ENCODE measurements at regions not wholly inside any gene's neighbourhood (a gene's known extent, or its start where the extent isn't known, plus 50 kb on each side); places are given as distances from the start of the nearest gene placed in this dataset.

DNA sequence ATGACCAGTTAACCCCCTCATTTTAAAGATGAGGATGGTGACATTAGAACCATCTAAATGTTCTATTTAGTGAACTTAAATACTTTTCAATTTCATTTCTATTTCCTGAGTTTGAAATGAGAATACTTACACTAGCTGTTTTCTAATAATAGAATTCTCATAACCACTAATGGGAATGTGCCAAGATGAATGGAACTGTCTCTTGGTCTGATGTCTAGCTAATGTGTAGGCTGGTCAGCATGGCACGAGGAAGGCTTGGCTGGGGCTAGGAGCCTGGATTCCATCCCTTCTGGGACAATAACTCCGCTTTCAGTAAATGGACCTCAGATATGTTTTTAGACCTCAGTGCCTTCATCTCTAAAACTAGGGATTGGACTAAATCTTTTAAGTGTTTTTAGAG lies 185.8 kb upstream of the NRP1 start:
- H3K4me3 ChIP-seq (ENCODE audit: severe bottlenecking): no peak overlapping the region
- H3K9me3 ChIP-seq (ENCODE audit: severe bottlenecking): no peaks in the 10 kb centered on the region
- ATAC-seq (ENCODE audit: low read depth) (no peak), DNase-seq (ENCODE audit: low spot score) (no peak)
- no peak overlapping the region for H3K27ac ChIP-seq (ENCODE audit: poor library complexity, severe bottlenecking)
- no peaks in the 10 kb centered on the region for H3K27me3 ChIP-seq (ENCODE audit: insufficient read depth, poor library complexity, severe bottlenecking)
- H3K36me3 ChIP-seq (ENCODE audit: low read depth): no peaks in the 10 kb centered on the region
- TF ChIP-seq, protein P1, sequence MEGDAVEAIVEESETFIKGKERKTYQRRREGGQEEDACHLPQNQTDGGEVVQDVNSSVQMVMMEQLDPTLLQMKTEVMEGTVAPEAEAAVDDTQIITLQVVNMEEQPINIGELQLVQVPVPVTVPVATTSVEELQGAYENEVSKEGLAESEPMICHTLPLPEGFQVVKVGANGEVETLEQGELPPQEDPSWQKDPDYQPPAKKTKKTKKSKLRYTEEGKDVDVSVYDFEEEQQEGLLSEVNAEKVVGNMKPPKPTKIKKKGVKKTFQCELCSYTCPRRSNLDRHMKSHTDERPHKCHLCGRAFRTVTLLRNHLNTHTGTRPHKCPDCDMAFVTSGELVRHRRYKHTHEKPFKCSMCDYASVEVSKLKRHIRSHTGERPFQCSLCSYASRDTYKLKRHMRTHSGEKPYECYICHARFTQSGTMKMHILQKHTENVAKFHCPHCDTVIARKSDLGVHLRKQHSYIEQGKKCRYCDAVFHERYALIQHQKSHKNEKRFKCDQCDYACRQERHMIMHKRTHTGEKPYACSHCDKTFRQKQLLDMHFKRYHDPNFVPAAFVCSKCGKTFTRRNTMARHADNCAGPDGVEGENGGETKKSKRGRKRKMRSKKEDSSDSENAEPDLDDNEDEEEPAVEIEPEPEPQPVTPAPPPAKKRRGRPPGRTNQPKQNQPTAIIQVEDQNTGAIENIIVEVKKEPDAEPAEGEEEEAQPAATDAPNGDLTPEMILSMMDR (IDR thresholded peaks at IDR 0.05; ENCODE audit: poor library complexity, severe bottlenecking): no peak
- H3K4me1 ChIP-seq (ENCODE audit: insufficient read depth, poor library complexity, severe bottlenecking): no peaks in the 10 kb centered on the region

DNA sequence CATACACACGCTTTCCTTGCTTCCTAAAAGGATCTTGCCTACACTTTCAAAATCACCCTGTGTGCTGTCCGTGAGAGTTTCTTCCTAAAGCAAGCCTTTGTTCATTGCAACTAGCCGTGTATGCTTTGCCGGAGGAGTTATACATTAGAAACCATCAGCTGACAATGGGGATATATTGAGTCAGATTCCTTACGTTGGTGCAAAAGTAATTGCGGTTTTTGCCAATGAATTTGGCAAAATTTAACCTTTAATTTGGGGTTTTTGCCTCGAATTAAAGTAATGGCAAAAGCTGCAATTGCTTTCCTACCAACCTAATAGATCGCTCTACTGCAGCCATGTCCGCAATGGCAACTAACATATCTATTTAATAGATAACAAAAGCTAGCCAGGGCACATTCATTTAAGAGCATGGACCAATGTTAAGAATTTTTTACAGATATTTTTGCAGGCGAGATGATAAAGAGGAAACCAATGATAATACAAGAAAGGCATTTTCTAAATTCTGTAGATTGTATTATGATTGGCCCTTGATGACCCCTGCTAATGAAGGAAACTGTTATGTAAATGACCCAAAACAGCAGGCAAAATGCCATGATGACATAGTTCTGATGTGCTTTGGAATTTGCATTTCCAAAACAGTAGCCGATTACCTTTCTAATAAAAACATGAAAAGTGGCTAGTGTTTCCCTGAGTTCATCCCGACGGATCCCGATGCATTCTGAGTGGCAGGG lies 184.8 kb upstream of the NRP1 start:
- DNase-seq (ENCODE audit: low spot score) (no peak), ATAC-seq (ENCODE audit: low read depth) (no peak)
- Histone ChIP-seq H3K27ac (ENCODE audit: poor library complexity, severe bottlenecking) (no peak overlapping the region), H3K27me3 (ENCODE audit: insufficient read depth, poor library complexity, severe bottlenecking) (no peaks in the 10 kb centered on the region), H3K9me3 (ENCODE audit: severe bottlenecking) (no peaks in the 10 kb centered on the region), H3K4me3 (ENCODE audit: severe bottlenecking) (no peak overlapping the region), H3K36me3 (ENCODE audit: low read depth) (no peaks in the 10 kb centered on the region), H3K4me1 (ENCODE audit: insufficient read depth, poor library complexity, severe bottlenecking) (no peaks in the 10 kb centered on the region)
- TF ChIP-seq, protein P1 (IDR thresholded peaks at IDR 0.05; ENCODE audit: poor library complexity, severe bottlenecking): no peak

DNA sequence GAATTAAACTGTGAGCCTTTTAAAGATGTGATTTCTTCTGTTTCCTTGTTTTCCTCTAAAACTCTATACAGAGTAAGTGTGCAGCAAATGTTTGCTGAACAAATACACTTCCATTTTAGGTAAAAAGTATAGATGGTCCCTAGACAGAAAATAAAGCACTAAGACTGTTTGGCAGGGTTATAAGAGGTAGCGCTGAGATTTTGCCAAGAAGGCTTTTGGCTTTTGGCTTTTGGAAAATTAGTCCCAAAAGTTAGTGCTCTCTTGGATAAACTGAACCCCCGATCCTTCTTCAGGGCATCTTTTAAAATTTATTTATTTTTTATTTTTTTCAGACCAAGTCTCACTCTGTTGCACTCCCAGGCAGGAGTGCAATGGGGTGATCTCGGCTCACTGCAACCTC lies 175.7 kb upstream of the NRP1 start:
- DNase-seq (ENCODE audit: low spot score) (no peak), ATAC-seq (ENCODE audit: low read depth) (no peak)
- no peak overlapping the region for H3K4me3 ChIP-seq (ENCODE audit: severe bottlenecking)
- peak overlapping the region; percentile 40 for H3K27ac ChIP-seq (ENCODE audit: poor library complexity, severe bottlenecking)
- TF ChIP-seq, protein P1 (IDR thresholded peaks at IDR 0.05; ENCODE audit: poor library complexity, severe bottlenecking): no peak
- no peaks in the 10 kb centered on the region for H3K27me3 ChIP-seq (ENCODE audit: insufficient read depth, poor library complexity, severe bottlenecking)
- H3K9me3 ChIP-seq (ENCODE audit: severe bottlenecking): no peaks in the 10 kb centered on the region
- no peaks in the 10 kb centered on the region for H3K36me3 ChIP-seq (ENCODE audit: low read depth)
- peaks cover 21% of the 10 kb centered on the region for H3K4me1 ChIP-seq (ENCODE audit: insufficient read depth, poor library complexity, severe bottlenecking)

DNA sequence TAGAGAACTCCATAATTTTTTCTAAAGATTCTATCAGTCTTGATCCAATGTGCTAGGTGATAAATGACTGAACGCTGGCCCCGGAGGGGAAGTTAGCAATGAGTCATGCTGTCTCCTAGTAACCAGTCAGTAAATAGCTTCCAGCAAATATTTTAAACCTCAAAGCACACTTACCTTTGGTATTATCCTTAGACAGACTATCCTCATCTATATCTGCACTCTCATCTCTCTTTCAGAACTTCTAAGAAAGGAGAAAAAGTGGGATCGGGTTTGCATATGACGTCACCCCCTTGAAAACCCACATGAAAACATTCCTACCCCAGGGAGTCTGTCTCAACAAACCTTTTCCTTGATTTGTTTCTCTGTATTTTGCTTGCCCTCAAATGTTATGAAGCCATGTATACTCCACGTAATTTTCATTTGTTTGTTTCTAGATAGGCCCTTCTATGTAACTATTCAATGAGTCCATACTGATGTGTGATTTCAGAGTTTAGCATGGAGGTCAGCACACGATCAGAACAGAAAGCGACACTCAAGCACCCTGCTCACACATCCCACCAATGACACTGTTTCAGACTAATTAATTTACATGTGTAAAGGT lies 174.9 kb upstream of the NRP1 start:
- H3K4me1 ChIP-seq (ENCODE audit: insufficient read depth, poor library complexity, severe bottlenecking): peaks cover 21% of the 10 kb centered on the region
- DNase-seq (ENCODE audit: low spot score) (peak; percentile 69), ATAC-seq (ENCODE audit: low read depth) (peak; percentile 98)
- H3K4me3 ChIP-seq (ENCODE audit: severe bottlenecking): no peak overlapping the region
- no peaks in the 10 kb centered on the region for H3K36me3 ChIP-seq (ENCODE audit: low read depth)
- no peaks in the 10 kb centered on the region for H3K27me3 ChIP-seq (ENCODE audit: insufficient read depth, poor library complexity, severe bottlenecking)
- TF ChIP-seq, protein P1 (IDR thresholded peaks at IDR 0.05; ENCODE audit: poor library complexity, severe bottlenecking): no peak
- no peaks in the 10 kb centered on the region for H3K9me3 ChIP-seq (ENCODE audit: severe bottlenecking)
- H3K27ac ChIP-seq (ENCODE audit: poor library complexity, severe bottlenecking): peak overlapping the region; percentile 40
